ENCODE measurements at regions not wholly inside any gene's neighbourhood (a gene's known extent, or its start where the extent isn't known, plus 50 kb on each side); places are given as distances from the start of the nearest gene placed in this dataset.

GRCh38 chr2:203646961-203647360, 59.5 kb upstream of the CD28 start:
- TF ChIP-seq CTCF (IDR thresholded peaks at IDR 0.05) (no peak), POLR2A (IDR thresholded peaks at IDR 0.05) (no peak)

Measured in lower leg skin (tissue), 3 donors.